Mesenteric fat pad (tissue), 1 donor: ENCODE measurements at regions not wholly inside any gene's neighbourhood (a gene's known extent, or its start where the extent isn't known, plus 50 kb on each side); places are given as distances from the start of the nearest gene placed in this dataset.
"Not testable (repeated sequence)": the region's sequence is repeated elsewhere in the genome, so short reads cannot be mapped to it uniquely, and the experiment has no call there.

Experiments used
- DNase-seq: peaks from one replicate; pipeline ENCODE4 v3.0.0-alpha.2; 2020; ENCODE audit warnings: low spot score
- donor health status: DM: yes; HTN: yes; CAD: no.

DNA sequence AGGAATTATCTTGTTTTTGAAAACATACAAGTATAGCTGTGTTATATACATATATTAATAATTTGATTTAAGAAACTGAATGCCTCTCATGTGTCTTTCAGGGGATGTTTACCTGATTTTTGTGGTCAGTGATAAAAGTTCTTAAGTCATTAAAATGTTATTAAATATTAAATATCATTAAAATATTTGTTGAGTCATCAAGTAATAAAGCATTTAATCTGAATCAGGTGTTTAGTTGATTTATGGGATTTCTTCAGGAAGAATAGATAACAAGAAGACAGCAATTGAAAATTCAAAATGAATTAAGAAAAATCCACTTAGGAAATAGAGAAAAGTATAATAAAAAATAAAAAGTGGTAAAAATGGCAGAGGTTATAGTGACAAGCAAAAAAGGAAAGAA lies 361.9 kb upstream of the EYS start:
- no peak for DNase-seq

GRCh38 chr6:66068033-66068432 lies 361.0 kb upstream of the EYS start:
- DNase-seq, result no peak

DNA sequence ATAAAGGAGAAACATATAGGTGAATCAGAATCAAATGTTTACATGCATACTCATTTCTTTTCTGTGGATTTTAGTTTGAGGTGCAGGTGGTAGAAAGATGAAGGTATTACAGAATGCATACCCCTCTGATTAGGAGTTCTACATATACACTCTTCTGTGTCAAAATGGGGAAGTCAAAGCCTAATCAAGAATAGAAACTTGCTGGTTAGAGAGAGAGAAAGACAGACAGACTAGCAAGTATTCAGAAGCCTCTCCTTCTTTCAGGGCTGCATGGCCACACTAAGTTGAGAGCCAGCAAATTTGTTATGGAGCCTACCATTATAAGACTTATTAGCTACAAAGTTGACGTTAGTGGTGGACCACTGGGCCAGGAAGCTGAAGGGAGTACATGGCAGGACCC lies 358.3 kb upstream of the EYS start:
- no peak for DNase-seq

DNA sequence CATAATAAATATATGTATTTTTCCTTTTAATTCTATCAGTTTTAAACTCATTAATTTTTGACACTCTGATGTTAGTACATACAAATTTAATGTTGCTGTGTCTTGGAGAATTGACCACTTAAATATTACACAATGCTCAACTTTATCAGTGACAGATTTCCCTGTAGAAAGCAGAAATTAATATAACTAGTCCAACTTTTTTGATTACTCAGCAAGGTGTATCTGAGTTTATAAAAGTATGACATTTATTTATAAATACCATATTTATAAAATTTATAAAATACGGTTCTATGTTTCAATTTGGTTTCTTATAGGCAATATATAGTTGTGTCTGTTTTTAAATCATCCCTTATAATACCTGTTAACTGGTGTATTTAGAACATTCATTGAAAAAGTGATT lies 350.0 kb upstream of the EYS start:
- no peak for DNase-seq

DNA sequence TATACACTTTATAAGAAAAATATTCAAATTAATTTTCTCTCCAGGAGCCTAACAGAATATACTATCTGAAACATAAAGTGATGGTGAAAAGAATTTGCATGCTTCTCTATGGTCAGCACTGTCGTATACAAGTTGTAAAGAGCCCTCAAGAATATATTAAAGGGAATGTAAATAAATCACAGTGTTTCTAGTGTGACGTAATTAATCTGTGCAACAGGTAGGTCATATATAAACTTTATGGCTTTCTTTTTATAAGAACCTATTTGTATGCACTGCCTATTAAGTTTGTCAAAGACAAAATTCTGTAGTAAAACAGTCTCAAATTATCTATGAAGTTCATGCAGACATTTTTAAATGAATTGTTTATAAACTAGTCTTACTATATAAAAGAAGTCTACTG lies 347.9 kb upstream of the EYS start:
- no peak for DNase-seq

GRCh38 chr6:66051812-66052211 lies 344.8 kb upstream of the EYS start:
- DNase-seq, result no peak

DNA sequence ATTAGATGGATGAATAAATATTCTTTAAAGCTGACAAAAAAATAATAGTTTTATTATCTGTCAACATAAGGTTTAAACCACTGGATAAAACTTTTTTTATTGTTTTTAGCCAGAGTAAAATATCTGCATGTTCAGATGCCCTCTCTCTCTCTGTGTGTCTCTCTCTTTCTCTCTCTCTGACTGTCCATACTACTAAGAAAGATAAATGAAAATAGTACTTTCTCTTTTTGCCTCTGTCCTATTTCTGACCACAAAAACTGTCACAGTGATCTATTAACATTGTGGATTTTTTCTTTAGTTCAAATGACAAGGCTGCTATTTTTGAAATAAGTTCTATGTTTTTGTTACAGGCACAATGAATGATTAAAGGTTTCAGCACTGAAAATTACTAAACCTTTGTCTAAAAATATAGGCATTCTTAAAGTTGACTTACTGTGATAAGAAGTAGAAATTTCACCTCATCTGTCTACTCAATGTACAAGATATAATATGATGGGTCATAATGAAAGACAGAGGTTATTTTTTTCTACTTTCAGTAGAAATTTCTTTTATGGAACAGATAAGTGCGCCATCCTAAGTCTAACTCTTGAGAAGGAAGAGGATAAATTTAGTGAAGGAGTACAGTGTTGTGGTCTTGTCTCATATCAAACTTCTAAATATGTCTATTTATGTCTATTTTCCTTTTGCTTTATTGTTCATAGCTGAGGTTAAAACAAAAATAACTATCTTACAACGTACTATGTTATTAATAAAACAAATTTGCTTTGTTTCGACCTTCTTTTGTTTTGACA lies 341.9 kb upstream of the EYS start:
- DNase-seq, result no peak

- DNase-seq, result no peak
Measured at GRCh38 chr6:66032626-66033025, 325.6 kb upstream of the EYS start.

DNA sequence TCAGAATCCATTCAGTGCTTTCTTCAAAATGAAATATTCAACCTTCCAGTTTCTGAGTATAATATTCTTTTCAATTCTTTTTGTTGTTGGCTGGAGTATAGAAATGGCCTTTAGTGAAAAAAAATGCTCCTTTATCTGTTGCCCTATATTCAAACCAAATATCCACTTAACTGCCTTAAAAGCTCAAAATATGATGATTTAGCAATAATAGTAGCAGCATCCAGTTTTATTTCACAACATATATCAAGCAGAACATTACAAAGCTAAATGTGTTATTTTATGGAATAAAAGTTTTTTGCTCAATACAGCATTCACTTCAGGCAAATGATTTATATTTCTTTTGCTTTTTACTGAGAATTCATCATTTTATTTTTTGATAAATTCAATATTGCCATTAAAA lies 322.4 kb upstream of the EYS start:
- no peak for DNase-seq

DNA sequence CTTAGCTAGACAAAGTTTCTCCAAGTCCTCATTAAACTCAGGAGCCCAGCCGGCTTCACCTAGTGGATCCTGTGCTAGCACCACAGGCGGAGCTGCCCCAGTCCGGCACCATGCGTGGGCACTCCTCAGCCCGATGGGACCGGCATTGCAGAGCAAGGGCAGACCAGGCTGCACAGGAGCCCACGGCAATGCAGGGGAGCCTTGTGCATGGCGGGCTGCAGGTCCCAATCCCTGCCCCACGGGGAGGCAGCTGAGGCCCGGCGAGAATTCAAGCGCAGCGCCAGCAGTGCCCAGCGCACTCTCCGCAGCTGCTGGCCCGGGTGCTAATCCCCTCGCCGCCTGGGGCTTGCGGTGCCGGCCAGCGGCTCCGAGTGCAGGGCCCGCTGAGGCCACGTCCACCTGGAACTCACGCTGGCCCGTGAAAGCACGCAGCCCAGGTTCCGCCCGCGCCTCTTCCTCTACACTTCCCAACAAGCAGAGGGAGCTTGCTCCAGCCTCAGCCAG lies 292.3 kb upstream of the EYS start:
- peak; percentile 73 for DNase-seq

- DNase-seq, result peak; percentile 37
Measured at GRCh38 chr6:65998544-65998943, 291.5 kb upstream of the EYS start.

- no peak for DNase-seq
Measured at GRCh38 chr6:65997539-65997938, 290.5 kb upstream of the EYS start.

- no peak for DNase-seq
Measured at GRCh38 chr6:65996096-65996495, 289.1 kb upstream of the EYS start.

DNA sequence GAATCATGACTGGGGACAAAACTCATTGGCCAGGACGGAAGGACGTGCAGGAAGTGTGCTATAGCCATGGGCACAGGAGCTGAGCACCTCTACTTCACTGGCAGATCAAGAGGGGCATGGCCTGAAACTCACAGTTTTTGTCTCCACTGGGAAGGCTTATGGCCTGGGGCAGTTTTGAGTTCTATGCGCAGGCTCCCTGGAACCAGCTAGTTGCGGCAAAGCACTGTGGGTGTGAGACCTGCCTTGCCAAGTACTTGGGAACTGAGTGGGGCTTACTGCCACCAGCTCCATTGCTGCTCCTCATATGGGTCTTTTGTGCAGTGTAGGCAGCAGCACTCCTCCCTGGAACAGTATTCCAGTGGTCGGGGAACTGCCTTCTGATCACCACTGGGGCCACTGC lies 282.6 kb upstream of the EYS start:
- DNase-seq, result peak; percentile 51

- no peak for DNase-seq
Measured at GRCh38 chr6:65988006-65988405, 281.0 kb upstream of the EYS start.

DNA sequence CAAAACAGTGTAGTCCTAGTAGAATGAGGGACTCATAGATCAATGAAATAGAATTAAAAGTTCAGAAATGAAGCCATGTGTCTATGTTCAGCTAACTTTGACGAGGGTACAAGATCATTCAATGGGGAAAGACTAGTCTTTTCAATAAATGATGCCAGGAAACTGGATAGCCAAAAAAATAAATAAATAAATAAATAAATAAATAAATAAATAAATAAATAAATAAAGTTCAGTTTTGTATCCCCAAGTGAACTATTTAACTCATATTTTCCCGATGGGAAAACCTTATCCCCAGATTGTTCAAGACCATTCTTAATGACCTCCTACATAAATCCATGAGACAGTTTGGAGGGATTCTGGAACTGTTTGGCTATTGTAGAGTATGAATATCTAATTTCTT lies 277.1 kb upstream of the EYS start:
- no peak for DNase-seq

- DNase-seq, result no peak
Measured at GRCh38 chr6:65979120-65979519, 272.1 kb upstream of the EYS start.

DNA sequence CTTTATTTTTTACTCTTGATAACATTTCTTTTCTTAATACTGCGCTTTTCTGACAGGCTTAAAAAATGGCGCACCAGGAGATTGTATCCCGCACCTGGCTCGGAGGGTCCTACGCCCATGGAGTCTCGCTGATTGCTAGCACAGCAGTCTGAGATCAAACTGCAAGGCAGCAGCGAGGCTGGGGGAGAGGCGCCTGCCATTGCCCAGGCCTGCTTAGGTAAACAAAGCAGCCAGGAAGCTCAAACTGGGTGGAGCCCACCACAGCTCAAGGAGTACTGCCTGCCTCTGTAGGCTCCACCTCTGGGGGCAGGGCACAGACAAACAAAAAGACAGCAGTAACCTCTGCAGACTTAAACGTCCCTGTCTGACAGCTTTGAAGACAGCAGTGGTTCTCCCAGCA lies 264.2 kb upstream of the EYS start:
- not testable (repeated sequence) for DNase-seq

DNA sequence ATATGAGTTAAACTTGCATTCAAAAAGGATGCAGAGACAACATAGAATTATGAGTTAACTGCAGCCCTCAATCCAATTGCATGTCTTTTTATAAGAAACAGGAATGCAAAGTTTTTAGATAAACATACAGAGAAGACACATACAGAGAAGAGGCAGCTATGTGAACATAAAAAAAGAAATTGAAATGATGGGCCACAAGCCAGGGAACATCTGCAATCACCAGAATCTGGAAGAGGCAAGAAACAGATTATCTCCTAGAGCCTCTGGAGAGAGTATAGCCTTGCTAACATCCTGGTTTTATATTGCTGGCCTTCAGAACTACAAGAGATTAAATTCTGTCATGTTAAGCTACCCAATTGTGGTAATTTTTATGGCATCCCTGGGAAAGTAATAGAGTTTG lies 257.2 kb upstream of the EYS start:
- no peak for DNase-seq

- DNase-seq, result no peak
Measured at GRCh38 chr6:65955034-65955433, 248.0 kb upstream of the EYS start.

DNA sequence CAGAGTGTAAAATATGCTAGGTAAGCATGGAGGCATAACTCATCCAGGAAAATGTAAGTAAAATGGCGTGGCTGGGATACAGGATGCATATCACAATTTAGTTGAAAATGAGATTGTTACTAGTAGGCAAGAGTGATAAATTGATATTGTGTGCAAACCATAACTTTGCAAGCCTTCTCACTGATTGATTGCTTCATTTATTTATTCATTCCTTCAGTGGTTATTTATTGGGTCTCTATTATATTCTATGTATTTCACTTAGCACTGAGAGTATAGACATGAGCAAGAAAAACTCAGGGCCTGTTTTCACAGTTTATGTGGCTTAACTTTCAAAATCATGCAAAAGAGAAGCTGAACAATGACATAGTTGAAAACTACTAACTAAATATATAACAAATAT lies 241.0 kb upstream of the EYS start:
- no peak for DNase-seq

DNA sequence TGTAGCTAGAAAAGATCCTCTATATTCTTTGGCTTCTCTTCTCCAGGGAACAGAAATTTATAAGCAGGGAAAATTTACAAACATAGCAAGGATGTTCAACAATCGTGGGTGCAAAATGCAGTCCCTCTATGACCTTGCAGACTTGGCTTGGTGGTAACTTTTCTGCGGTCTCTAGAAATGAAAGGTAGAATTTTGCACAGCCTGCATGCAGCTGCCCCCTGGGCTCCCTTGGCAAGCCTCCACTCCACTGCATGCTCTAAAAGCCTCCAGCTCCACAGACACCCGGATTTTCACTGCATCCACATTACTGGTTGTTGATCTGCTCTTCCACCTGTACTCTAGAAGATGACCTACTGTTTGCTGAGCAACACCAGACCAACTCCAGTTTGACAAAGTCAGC lies 236.5 kb upstream of the EYS start:
- no peak for DNase-seq

DNA sequence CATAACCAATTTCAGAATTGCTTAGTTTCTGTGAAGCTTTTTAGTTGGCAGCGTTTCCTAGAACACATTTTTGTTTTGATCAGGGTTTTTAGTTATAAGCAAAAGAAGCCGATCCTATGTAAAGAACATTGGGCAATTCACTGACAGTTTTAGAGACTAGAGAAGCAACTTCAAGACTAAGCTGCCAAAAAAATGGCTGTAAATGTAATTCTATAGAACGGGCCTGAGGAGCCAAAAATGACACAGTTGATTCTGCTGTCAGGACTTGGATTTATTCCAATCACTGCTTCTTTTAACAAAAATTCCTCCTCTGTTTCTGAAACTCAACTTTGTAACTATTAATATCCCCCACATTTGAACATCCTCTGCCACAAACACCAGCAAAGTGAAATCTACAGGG lies 236.0 kb upstream of the EYS start:
- no peak for DNase-seq

- DNase-seq, result no peak
Measured at GRCh38 chr6:65938000-65938399, 231.0 kb upstream of the EYS start.
